ENCODE measurements at regions not wholly inside any gene's neighbourhood (a gene's known extent, or its start where the extent isn't known, plus 50 kb on each side); places are given as distances from the start of the nearest gene placed in this dataset.

DNA sequence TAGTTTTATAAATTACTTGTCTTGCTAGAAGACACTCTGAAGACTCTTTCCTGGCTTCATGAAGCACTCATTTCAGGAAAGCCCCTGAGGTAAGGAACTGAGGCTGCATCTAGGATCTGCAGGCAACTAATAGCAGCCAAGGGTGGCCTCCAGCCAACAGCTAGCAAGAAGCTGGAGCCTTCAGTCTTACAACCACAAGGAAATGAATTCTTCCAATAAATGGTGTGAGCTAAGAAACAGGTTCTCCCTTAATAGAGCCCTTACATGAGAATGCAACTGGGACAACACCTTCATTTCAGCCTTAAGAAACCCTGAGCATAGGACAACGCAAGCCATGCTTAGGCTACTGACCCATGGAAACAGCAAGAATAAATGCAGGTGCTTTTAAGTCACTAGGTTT, 254.6 kb upstream of the RBBP8 start:
- DNase-seq, result no peak

GRCh38 chr18:22680944-22681343, 252.2 kb upstream of the RBBP8 start:
- DNase-seq, result no peak

- no peak for DNase-seq
Observed at GRCh38 chr18:22681908-22682307, 251.2 kb upstream of the RBBP8 start.

DNA sequence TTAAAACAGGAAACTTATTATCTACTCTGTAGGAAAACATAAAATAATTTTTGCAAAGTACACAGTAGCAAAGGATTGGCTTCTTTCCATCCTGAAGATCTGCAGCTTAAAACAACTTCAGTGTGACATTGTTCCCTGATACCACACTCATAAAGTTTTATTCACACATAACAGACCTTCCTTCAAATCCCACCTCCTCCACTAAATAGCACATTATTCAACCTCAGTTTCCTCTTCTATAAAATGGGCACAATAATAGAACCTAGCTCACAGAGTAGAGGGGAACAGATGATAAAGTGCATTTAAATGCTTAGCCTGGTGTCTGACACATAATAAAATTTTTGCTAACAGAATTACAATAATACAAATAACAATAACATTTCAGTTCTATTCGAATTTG, 250.4 kb upstream of the RBBP8 start:
- DNase-seq, result no peak

DNA sequence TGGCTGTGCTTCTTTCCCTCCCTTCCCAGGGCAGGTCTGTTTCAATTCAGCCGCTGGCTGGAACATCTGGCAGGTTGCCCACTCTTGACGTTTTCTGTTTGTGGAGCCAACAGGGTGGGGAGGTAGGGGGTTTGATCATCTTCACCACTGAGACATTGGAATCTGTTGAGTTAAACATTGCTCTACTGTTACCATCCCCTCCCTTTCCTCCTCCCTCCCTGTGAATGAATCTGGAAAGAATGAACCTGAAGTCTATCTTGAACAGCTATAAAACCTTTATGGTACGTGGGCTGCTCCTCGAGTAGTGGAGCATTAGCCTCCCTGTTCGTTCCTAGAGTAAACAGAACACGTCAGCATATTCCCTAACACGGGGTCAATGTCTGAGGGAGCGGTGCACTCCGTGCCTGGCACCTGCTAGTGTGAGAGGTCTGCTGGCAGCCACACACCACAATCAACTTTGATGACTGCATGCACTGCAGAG, 249.9 kb upstream of the RBBP8 start:
- DNase-seq, result no peak

GRCh38 chr18:22683786-22684185, 249.3 kb upstream of the RBBP8 start:
- no peak for DNase-seq

DNA sequence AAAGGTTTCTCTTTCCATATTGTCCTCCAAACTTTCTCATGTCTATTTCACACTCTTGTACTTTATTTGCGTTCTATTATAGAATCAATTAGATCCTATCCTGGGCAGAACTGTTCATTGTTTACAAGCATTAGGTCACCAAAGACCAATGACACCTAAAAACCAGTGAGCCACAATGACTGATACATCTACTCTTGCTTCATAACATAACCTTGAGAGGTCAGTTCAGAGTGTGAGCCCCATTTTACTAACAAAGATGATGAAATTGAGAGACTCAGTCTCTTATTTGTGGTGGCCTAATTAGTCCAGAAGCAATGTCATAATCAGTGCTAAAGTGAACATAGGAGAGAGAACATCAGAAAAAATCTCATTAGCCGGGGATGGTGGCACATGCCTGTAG, 248.9 kb upstream of the RBBP8 start:
- DNase-seq, result no peak

DNA sequence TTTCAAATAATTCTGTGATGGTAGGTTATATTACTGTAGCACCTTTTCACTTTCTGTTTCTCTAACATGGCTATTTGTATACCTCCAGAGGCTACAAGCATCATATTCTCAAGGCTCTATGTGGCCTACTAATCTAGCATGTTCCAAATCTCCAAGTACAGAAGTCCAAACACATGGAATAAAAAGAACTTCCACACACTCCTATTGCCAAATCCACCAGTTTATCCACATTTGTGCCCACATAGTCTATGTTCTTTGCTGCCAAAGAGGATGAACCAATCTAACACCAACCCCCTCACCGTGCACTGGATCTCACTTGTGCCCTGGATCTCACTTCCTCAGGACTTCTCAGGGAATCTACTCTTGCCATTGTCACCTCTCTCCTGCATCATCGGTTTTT, 247.3 kb upstream of the RBBP8 start:
- DNase-seq, result no peak

DNA sequence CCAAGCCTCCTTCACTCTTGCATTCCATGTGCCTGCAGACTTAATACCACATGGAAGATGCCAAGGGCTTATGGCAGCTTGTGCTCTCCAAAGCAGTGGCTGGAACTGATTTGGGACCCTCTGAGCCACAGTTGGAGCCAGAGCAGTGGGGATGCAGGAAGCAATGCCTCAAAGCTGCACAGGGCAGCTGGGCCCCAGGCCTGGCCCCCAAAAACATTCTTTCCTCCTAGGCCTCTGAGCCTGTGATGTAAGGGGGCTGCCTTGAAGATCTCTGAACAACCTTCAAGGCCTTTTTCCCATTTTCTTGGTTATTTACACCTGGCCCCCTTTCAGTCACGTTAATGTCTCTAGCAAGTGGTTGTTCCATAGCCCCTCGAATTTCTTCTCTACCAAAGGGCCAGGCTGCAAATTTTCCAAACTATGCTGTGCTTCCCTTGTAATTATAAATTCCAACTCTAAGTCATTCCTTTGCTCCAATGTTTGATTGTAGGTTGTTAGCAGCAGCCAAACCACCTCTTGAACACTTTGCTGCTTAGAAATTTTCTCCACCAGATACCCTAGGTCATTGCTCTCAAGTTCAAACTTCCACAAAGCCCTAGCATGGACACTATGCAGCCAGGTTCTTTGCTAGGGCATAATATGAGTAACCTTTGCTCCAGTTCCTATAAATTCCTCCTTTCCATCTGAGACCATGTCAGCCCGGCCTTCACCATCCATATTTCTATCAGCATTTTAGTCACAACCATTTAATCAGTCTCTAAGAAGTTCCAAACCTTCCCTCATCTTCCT, 245.0 kb upstream of the RBBP8 start:
- no peak for DNase-seq

- DNase-seq, result no peak
Observed at GRCh38 chr18:22688877-22689496, 244.1 kb upstream of the RBBP8 start.

DNA sequence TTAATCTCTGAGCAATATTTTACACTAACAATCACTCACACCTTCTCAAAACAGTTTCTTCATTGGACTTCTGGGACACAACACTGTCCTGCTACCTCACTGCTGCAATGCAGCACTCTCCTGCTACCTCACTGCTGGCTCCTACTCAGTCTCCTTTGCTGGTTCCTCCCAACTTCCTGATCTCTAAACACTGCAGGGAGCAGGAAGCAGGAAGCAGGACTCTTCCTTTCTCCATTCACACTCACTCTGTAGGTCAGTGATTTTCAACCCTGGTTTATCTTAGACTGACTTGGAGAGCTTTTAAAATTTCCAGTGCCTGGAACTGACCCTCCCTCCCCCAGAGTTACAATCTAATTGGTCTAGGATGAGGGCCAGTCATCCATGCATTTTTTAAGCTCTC, 243.4 kb upstream of the RBBP8 start:
- no peak for DNase-seq

- no peak for DNase-seq
Observed at GRCh38 chr18:22690556-22690955, 242.6 kb upstream of the RBBP8 start.

- DNase-seq, result no peak
Observed at GRCh38 chr18:22691946-22692710, 241.0 kb upstream of the RBBP8 start.

DNA sequence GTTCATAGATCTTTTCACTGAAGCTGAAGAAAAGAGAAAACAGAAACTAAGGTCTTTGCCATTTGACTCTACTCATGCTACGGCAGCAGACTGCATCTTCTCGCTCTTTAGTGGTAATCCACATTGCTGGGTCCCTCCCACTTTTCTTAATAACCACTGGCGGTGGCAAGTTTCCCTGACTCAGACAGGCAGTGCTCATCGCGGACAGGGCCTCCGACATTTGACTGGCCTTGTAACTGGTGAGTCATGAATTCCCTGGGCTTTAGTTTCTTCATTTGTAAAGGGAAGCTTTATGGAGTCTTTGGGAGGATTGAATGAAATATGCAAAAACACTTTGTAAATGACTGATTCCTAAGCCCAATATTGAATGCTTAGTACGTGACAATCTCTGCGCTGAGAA, 238.2 kb upstream of the RBBP8 start:
- DNase-seq, result no peak

DNA sequence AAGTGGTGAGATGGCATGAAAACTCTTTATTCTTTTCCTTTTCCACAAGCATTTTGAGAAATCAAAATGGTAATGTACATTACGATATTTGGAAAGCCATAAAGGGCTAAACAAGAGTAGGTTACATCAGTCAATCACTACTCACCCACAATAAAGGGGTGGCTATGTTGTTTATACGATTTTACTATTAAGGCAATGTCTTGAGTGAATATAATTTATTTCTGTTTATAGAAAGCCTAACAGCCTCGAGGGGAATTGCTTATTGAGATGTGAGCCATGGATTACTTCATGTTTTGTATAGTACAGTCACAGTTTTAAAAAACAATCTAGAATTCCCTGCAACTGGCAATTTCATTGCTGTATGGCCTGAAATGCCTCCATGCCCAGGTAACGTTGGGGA, 237.5 kb upstream of the RBBP8 start:
- DNase-seq, result no peak

DNA sequence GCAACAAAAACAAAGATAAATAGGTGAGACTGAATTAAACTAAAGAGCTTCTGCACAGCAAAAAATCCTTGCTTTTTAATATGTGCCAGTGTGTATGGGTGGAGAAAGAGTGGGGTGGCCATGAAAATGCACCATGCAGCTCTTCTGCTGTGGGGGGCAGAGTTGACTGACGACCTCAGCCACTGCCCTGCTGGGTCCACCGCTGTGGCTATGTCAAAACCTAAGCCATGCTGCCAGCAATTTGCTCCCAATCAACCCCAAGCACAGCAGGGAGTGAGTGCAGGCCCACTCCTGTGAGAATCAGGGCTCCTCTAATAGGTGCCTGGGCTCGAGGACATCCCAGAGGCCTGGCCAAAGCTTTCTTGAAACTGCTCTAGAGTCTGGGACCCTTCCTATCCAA, 235.6 kb upstream of the RBBP8 start:
- DNase-seq, result no peak

DNA sequence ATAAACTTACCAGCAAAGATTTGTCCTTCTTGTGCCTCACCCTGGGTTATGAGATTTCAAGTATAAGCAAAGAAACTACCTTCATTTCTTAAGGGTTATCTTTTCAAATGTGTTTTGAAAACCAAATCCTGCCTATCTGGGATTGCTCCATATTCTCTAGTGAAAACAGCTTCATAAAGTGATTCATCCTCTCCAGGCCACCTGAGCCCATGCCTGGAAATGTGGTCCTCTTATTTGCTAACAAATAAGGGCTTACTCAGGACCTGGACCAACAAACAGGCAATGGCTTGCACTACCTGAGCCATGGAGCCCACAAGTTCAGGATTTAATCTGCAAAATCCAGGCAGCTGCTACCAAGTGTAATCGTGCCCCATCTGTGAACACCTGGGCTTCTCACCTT, 234.4 kb upstream of the RBBP8 start:
- no peak for DNase-seq

DNA sequence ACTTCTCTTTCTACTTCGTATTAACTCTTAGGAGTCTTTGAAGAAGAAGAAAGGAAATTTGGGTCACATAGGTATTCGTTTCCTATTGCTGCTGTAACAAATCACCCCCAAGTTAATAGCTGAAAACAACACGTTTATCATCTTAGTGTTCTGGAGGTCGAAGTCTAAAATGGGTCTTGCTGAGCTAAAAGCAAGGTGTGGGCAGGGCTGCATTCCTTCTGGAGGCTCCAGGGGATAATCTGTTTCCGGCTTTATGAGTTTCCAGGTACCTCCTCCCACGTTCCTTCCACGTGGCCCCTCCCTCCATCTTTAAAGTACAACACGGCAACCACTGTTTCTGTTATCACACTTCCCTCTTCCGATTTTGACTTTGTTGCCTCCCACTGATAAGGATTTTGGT, 233.5 kb upstream of the RBBP8 start:
- DNase-seq, result no peak

GRCh38 chr18:22700920-22701319, 232.2 kb upstream of the RBBP8 start:
- DNase-seq, result no peak

GRCh38 chr18:22701326-22701725, 231.8 kb upstream of the RBBP8 start:
- no peak for DNase-seq

DNA sequence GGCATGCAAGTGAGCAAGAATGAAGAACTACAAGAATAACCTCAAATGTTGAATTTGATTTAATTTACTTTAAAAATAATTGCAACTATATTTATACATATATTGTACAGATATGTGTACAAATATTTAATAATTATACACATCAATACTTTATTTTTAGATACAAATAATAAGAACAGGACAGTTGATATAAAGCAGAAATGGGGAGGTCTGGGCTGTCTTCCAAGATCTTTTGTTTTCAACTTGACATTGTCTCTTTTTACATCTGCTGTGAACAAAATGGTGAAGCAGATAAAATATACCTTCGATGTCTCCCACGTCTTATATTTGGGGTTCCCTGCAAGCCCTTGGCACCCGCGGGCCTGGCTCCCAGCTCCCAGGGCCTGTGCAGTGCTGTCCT, 231.3 kb upstream of the RBBP8 start:
- no peak for DNase-seq

GRCh38 chr18:22702806-22703205, 230.3 kb upstream of the RBBP8 start:
- no peak for DNase-seq

GRCh38 chr18:22703883-22704585, 229.1 kb upstream of the RBBP8 start:
- DNase-seq, result peak; percentile 33

GRCh38 chr18:22704586-22704918, 228.6 kb upstream of the RBBP8 start:
- DNase-seq, result no peak
